Liver (tissue), 8 donors: ENCODE measurements at regions not wholly inside any gene's neighbourhood (a gene's known extent, or its start where the extent isn't known, plus 50 kb on each side); places are given as distances from the start of the nearest gene placed in this dataset.

ENCODE experiments used
- DNase-seq: peaks from one replicate; pipeline ENCODE4 v3.0.0-alpha.2; 2017; ENCODE audit warnings: low spot score
- H3K27ac ChIP-seq, 2 donors: one replicate each; pipeline ENCODE4 v1.7.0; 2013; ENCODE audit warnings: inconsistent platforms in 2 of 2, low read length in 2 of 2, control low read depth in 1 of 2, low read depth in 1 of 2, mild to moderate bottlenecking in 1 of 2
- H3K27me3 ChIP-seq, 4 donors: one replicate each; pipeline versions ENCODE4 v1.6.1 to v1.7.0; 2013; ENCODE audit warnings: low read length in 3 of 4, inconsistent platforms in 1 of 4, mild to moderate bottlenecking in 1 of 4, moderate library complexity in 1 of 4; ENCODE audit not compliant: control insufficient read depth in 4 of 4, insufficient read depth in 4 of 4
- H3K36me3 ChIP-seq, 4 donors: one replicate each; pipeline versions ENCODE4 v1.6.1 to v1.7.0; 2013; ENCODE audit warnings: low read length in 3 of 4, mild to moderate bottlenecking in 3 of 4, low read depth in 1 of 4, moderate library complexity in 1 of 4; ENCODE audit not compliant: control insufficient read depth in 4 of 4, insufficient read depth in 3 of 4
- H3K4me1 ChIP-seq, 4 donors: one replicate each; pipeline versions ENCODE4 v1.6.1 to v1.7.0; 2013; ENCODE audit warnings: low read length in 3 of 4, mild to moderate bottlenecking in 3 of 4, moderate library complexity in 1 of 4; ENCODE audit not compliant: control insufficient read depth in 4 of 4, insufficient read depth in 4 of 4
- H3K4me3 ChIP-seq, 3 donors: one replicate each; pipeline versions ENCODE4 v1.6.1 to v1.7.0; 2013; ENCODE audit warnings: low read length in 3 of 3, control low read depth in 1 of 3, low read depth in 1 of 3, mild to moderate bottlenecking in 1 of 3
- H3K9ac ChIP-seq, 2 donors: one replicate each; pipeline ENCODE4 v1.7.0; 2013; ENCODE audit warnings: low read length in 2 of 2, mild to moderate bottlenecking in 2 of 2, moderate library complexity in 2 of 2, control low read depth in 1 of 2, low read depth in 1 of 2
- H3K9me3 ChIP-seq, 4 donors: one replicate each; pipeline versions ENCODE4 v1.6.1 to v1.7.0; 2013; ENCODE audit warnings: low read length in 3 of 4; ENCODE audit not compliant: control insufficient read depth in 4 of 4
- ATF3 ChIP-seq: IDR thresholded peaks from 2 replicates; pipeline ENCODE4 v1.6.1; 2016; ENCODE audit warnings: antibody characterized with exemption
- CTCF ChIP-seq: fragments of 150-350 bp; IDR thresholded peaks from 2 replicates; pipeline ENCODE4 v1.5.1; 2017; ENCODE audit warnings: improper control_type of control experiment, low read depth, low read length; ENCODE audit not compliant: missing input control
- EGR1 ChIP-seq, 2 donors: IDR thresholded peaks; 2 replicates each; pipeline ENCODE4 v1.6.1; 2016 to 2018; ENCODE audit warnings: antibody characterized with exemption in 2 of 2, low read depth in 2 of 2
- FOXA1 ChIP-seq: IDR thresholded peaks from 2 replicates; pipeline ENCODE4 v1.6.1; 2016; ENCODE audit warnings: antibody characterized with exemption
- FOXA2 ChIP-seq: IDR thresholded peaks from 2 replicates; pipeline ENCODE4 v1.6.1; 2016; ENCODE audit warnings: antibody characterized with exemption
- GABPA ChIP-seq, 2 donors: IDR thresholded peaks in 1 of 2; conservative IDR thresholded peaks in 1 of 2; 2 replicates each; pipeline ENCODE4 v1.6.1; 2016; ENCODE audit warnings: antibody characterized with exemption in 2 of 2, mild to moderate bottlenecking in 1 of 2, moderate library complexity in 1 of 2
- HNF4A ChIP-seq, 2 donors: conservative IDR thresholded peaks; 2 replicates each; pipeline ENCODE4 v1.6.1; 2016; ENCODE audit warnings: antibody characterized with exemption in 2 of 2, mild to moderate bottlenecking in 2 of 2
- JUND ChIP-seq, 2 donors: IDR thresholded peaks; 2 replicates each; pipeline ENCODE4 v1.6.1; 2016; ENCODE audit warnings: antibody characterized with exemption in 2 of 2
- MAX ChIP-seq: IDR thresholded peaks from 2 replicates; pipeline ENCODE4 v1.6.1; 2016; ENCODE audit warnings: antibody characterized with exemption
- RAD21 ChIP-seq, 2 donors: IDR thresholded peaks; 2 replicates each; pipeline ENCODE4 v1.6.1; 2016; ENCODE audit warnings: antibody characterized with exemption in 2 of 2, mild to moderate bottlenecking in 2 of 2
- REST ChIP-seq: IDR thresholded peaks from 2 replicates; pipeline ENCODE4 v1.6.1; 2016; ENCODE audit warnings: antibody characterized with exemption, mild to moderate bottlenecking
- RXRA ChIP-seq, 2 donors: IDR thresholded peaks; 2 replicates each; pipeline ENCODE4 v1.6.1; 2017 to 2018; ENCODE audit warnings: antibody characterized with exemption in 2 of 2, mild to moderate bottlenecking in 1 of 2
- SP1 ChIP-seq: IDR thresholded peaks from 2 replicates; pipeline ENCODE4 v1.6.1; 2018; ENCODE audit warnings: antibody characterized with exemption, mild to moderate bottlenecking
- TAF1 ChIP-seq: conservative IDR thresholded peaks from 2 replicates; pipeline ENCODE4 v1.6.1; 2016; ENCODE audit warnings: antibody characterized with exemption, mild to moderate bottlenecking
- YY1 ChIP-seq: IDR thresholded peaks from 2 replicates; pipeline ENCODE4 v1.6.1; 2016; ENCODE audit warnings: antibody characterized with exemption, mild to moderate bottlenecking
- ZBTB33 ChIP-seq: IDR thresholded peaks from 2 replicates; pipeline ENCODE4 v1.6.1; 2016; ENCODE audit warnings: antibody characterized with exemption
- WGBS: extraction: QIAGEN DNeasy Blood & Tissue Kit; methylation state at CpG from one replicate; pipeline ENCODE4 v1.1.7; 2013; 5-methylcytosine and 5-hydroxymethylcytosine counted together
- donor health status: healthy.
- donor health status: healthy.
- donor health status: healthy.
- donor health status: healthy.
- donor health status: healthy.

- no peaks in the 10 kb centered on the region for H3K4me1 ChIP-seq
- DNase-seq = no peak
- H3K36me3 ChIP-seq = no peaks in the 10 kb centered on the region
- no peak for TF ChIP-seq YY1
- TF ChIP-seq RAD21 (IDR thresholded peaks at IDR 0.05) = no peak
- no peak for TF ChIP-seq GABPA (IDR thresholded peaks at IDR 0.05 in 1 of 2, conservative IDR thresholded peaks at IDR 0.05 in 1 of 2)
- TF ChIP-seq RXRA (IDR thresholded peaks at IDR 0.05) = no peak
- TF ChIP-seq FOXA1 = no peak
- TF ChIP-seq MAX = no peak
- no peak for TF ChIP-seq FOXA2
- TF ChIP-seq ATF3 = no peak
- TF ChIP-seq REST = no peak
- TF ChIP-seq CTCF = no peak
- no peak for TF ChIP-seq JUND (IDR thresholded peaks at IDR 0.05)
- TF ChIP-seq ZBTB33 = no peak
- TF ChIP-seq TAF1 = no peak
- no peak for TF ChIP-seq HNF4A (conservative IDR thresholded peaks at IDR 0.05)
- H3K9ac ChIP-seq = no peak overlapping the region
- WGBS = 87% methylated on average over 2 of the region's 2 CpGs
- H3K9me3 ChIP-seq = no peaks in the 10 kb centered on the region
- H3K4me3 ChIP-seq = no peak overlapping the region
- H3K27ac ChIP-seq = no peak overlapping the region
- H3K27me3 ChIP-seq = no peaks in the 10 kb centered on the region
These were observed 190.3 kb upstream of the SEMA6A start for GRCh38 chr5:116764941-116765340.

- H3K27ac ChIP-seq = no peak overlapping the region
- DNase-seq = no peak
- H3K4me1 ChIP-seq = no peaks in the 10 kb centered on the region
- H3K9ac ChIP-seq = no peak overlapping the region
- TF ChIP-seq JUND (IDR thresholded peaks at IDR 0.05) (no peak), FOXA1 (no peak), EGR1 (IDR thresholded peaks at IDR 0.05; ENCODE audit: low read depth in 2 of 2) (no peak), SP1 (no peak), REST (no peak), HNF4A (conservative IDR thresholded peaks at IDR 0.05) (no peak), CTCF (no peak), YY1 (no peak), MAX (no peak)
- H3K9me3 ChIP-seq = no peaks in the 10 kb centered on the region
- 87% methylated on average over 19 of the region's 19 CpGs for WGBS
- H3K36me3 ChIP-seq = no peaks in the 10 kb centered on the region
- H3K27me3 ChIP-seq = no peaks in the 10 kb centered on the region
- no peak overlapping the region for H3K4me3 ChIP-seq
These were observed 189.6 kb upstream of the SEMA6A start for GRCh38 chr5:116763987-116764866.
